HEK293 (cell line): ENCODE measurements at regions not wholly inside any gene's neighbourhood (a gene's known extent, or its start where the extent isn't known, plus 50 kb on each side); places are given as distances from the start of the nearest gene placed in this dataset.

Source experiments
- GLI2 ChIP-seq: fragments of 450-650 bp; formaldehyde crosslinking; IDR thresholded peaks from 2 replicates; pipeline ENCODE4; 2017; ENCODE audit warnings: missing biosample characterization, missing genetic modification characterization, low read depth, borderline replicate concordance
- GLIS2 ChIP-seq: fragments of 450-650 bp; formaldehyde crosslinking; IDR thresholded peaks from 2 replicates; pipeline ENCODE4 v1.5.1; 2016; ENCODE audit warnings: missing biosample characterization, missing genetic modification characterization
- HOXA7 ChIP-seq: sonication (generic); formaldehyde crosslinking; IDR thresholded peaks from 2 replicates; pipeline ENCODE4 v1.8.1; 2022; ENCODE audit warnings: missing genetic modification reagents, borderline replicate concordance
- HOXD13 ChIP-seq: sonication (generic); formaldehyde crosslinking; IDR thresholded peaks from 2 replicates; pipeline ENCODE4 v1.8.0; 2022; ENCODE audit warnings: missing genetic modification reagents, borderline replicate concordance
- KLF9 ChIP-seq: fragments of 450-650 bp; formaldehyde crosslinking; IDR thresholded peaks from 2 replicates; pipeline ENCODE4 v1.5.1; 2016; ENCODE audit warnings: missing biosample characterization, missing genetic modification characterization, low read depth
- SETDB1 ChIP-seq: IDR thresholded peaks from one replicate; pipeline ENCODE4 v1.6.1; 2017; ENCODE audit warnings: mild to moderate bottlenecking, low read length, moderate library complexity, mixed read lengths; ENCODE audit not compliant: insufficient read length
- SP3 ChIP-seq: fragments of 450-650 bp; formaldehyde crosslinking; IDR thresholded peaks from 2 replicates; pipeline ENCODE4 v1.5.1; 2016; ENCODE audit warnings: missing biosample characterization, missing genetic modification characterization
- YY2 ChIP-seq: fragments of 450-650 bp; formaldehyde crosslinking; IDR thresholded peaks from 2 replicates; pipeline ENCODE4 v1.5.1; 2016; ENCODE audit warnings: missing biosample characterization, missing genetic modification characterization
- ZBTB48 ChIP-seq: fragments of 450-650 bp; formaldehyde crosslinking; IDR thresholded peaks from 2 replicates; pipeline ENCODE4 v1.5.1; 2016; ENCODE audit warnings: missing biosample characterization, missing genetic modification characterization
- ZFHX2 ChIP-seq: fragments of 450-650 bp; formaldehyde crosslinking; conservative IDR thresholded peaks from 2 replicates; pipeline ENCODE4 v1.5.1; 2016; ENCODE audit warnings: missing biosample characterization, missing genetic modification characterization
- ZNF174 ChIP-seq: fragments of 450-650 bp; formaldehyde crosslinking; IDR thresholded peaks from 2 replicates; pipeline ENCODE4 v1.5.0; 2017; ENCODE audit warnings: missing biosample characterization, mild to moderate bottlenecking, missing genetic modification characterization
- ZNF19 ChIP-seq: fragments of 450-650 bp; formaldehyde crosslinking; IDR thresholded peaks from 2 replicates; pipeline ENCODE4; 2016; ENCODE audit warnings: missing biosample characterization, missing genetic modification characterization, low read depth
- ZNF2 ChIP-seq: fragments of 450-650 bp; formaldehyde crosslinking; IDR thresholded peaks from 2 replicates; pipeline ENCODE4 v1.5.1; 2016; ENCODE audit warnings: missing biosample characterization, missing genetic modification characterization
- ZNF37A ChIP-seq: fragments of 450-650 bp; IDR thresholded peaks from 2 replicates; pipeline ENCODE4 v1.5.1; 2018; ENCODE audit warnings: missing biosample characterization, missing genetic modification characterization
- ZNF501 ChIP-seq: fragments of 450-650 bp; formaldehyde crosslinking; IDR thresholded peaks from 2 replicates; pipeline ENCODE4 v1.5.1; 2016; ENCODE audit warnings: missing biosample characterization, missing genetic modification characterization
- ZNF514 ChIP-seq: fragments of 450-650 bp; formaldehyde crosslinking; IDR thresholded peaks from 2 replicates; pipeline ENCODE4 v1.5.1; 2016; ENCODE audit warnings: missing biosample characterization, missing genetic modification characterization
- ZNF555 ChIP-seq: fragments of 450-650 bp; formaldehyde crosslinking; conservative IDR thresholded peaks from 2 replicates; pipeline ENCODE4 v1.5.1; 2017; ENCODE audit warnings: missing biosample characterization, mild to moderate bottlenecking, missing genetic modification characterization, inconsistent platforms
- ZNF558 ChIP-seq: fragments of 450-650 bp; formaldehyde crosslinking; IDR thresholded peaks from 2 replicates; pipeline ENCODE4 v1.5.1; 2016; ENCODE audit warnings: missing biosample characterization, missing genetic modification characterization
- ZNF560 ChIP-seq: fragments of 450-650 bp; formaldehyde crosslinking; IDR thresholded peaks from 2 replicates; pipeline ENCODE4 v1.5.1; 2017; ENCODE audit warnings: missing biosample characterization, missing genetic modification characterization, borderline replicate concordance
- ZNF571 ChIP-seq: fragments of 450-650 bp; formaldehyde crosslinking; IDR thresholded peaks from 2 replicates; pipeline ENCODE4 v1.5.0; 2017; ENCODE audit warnings: missing biosample characterization, missing genetic modification characterization
- ZNF707 ChIP-seq: fragments of 450-650 bp; formaldehyde crosslinking; IDR thresholded peaks from 2 replicates; pipeline ENCODE4 v1.5.1; 2016; ENCODE audit warnings: missing biosample characterization, missing genetic modification characterization
- ZNF792 ChIP-seq: fragments of 450-650 bp; formaldehyde crosslinking; IDR thresholded peaks from 2 replicates; pipeline ENCODE4 v1.5.1; 2016; ENCODE audit warnings: missing biosample characterization, missing genetic modification characterization
- TF ChIP-seq, protein P1 (sequence below): fragments of 450-650 bp; formaldehyde crosslinking; IDR thresholded peaks from 2 replicates; pipeline ENCODE4 v1.5.1; 2016; ENCODE audit warnings: missing biosample characterization, missing genetic modification characterization
- TF ChIP-seq, protein P2 (sequence below): fragments of 450-650 bp; formaldehyde crosslinking; IDR thresholded peaks from 2 replicates; pipeline ENCODE4 v1.5.1; 2016; ENCODE audit warnings: missing biosample characterization, missing genetic modification characterization
- TF ChIP-seq, protein P3 (sequence below): fragments of 450-650 bp; formaldehyde crosslinking; IDR thresholded peaks from 2 replicates; pipeline ENCODE4 v1.5.1; 2016; ENCODE audit warnings: missing biosample characterization, missing genetic modification characterization
- TF ChIP-seq, protein P4 (sequence below): fragments of 450-650 bp; formaldehyde crosslinking; IDR thresholded peaks from 2 replicates; pipeline ENCODE4 v1.5.1; 2016; ENCODE audit warnings: missing biosample characterization, missing genetic modification characterization
- TF ChIP-seq, protein P5 (sequence below): sonication (generic); formaldehyde crosslinking; IDR thresholded peaks from 2 replicates; pipeline ENCODE4 v1.8.1; 2022; ENCODE audit warnings: mild to moderate bottlenecking, moderate library complexity, missing genetic modification reagents
- TF ChIP-seq, protein P6 (sequence below): fragments of 450-650 bp; formaldehyde crosslinking; IDR thresholded peaks from 2 replicates; pipeline ENCODE4 v1.5.1; 2016; ENCODE audit warnings: missing biosample characterization, missing genetic modification characterization
- TF ChIP-seq, protein P7 (sequence below): fragments of 450-650 bp; IDR thresholded peaks from 2 replicates; pipeline ENCODE4 v1.5.1; 2018; ENCODE audit warnings: missing biosample characterization, missing genetic modification characterization

DNA sequence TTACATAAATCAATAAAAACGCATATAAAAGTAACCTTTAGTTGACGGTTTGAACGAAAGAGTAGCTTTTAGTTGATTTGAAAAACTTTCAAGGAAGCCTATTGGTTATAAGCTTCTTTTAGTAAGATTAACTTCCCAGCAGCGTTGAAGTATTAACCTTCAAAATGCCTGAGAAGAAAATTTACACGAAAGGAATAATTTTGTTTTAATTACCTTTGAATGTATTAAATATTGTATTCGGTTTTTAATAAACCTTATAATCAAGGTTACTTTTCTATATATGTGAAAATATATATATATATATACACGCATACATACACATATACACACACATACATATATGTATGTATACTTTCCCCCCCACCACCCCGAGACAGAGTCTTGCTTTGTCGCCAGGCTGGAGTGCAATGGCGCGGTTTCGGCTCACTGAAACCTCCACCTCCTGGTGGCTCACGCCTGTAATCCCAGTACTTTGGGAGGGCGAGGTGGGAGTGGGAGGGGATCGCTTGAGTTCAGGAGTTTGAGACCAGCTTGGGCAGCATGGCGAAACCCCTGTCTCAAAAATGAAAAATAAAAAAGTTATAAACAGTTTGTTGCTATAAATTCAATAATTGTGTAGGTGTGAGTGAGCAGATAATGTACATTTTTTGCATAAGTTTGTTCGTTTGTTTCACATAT, 57.6 kb upstream of the EZH2 start (continued):
- TF ChIP-seq, protein P1, sequence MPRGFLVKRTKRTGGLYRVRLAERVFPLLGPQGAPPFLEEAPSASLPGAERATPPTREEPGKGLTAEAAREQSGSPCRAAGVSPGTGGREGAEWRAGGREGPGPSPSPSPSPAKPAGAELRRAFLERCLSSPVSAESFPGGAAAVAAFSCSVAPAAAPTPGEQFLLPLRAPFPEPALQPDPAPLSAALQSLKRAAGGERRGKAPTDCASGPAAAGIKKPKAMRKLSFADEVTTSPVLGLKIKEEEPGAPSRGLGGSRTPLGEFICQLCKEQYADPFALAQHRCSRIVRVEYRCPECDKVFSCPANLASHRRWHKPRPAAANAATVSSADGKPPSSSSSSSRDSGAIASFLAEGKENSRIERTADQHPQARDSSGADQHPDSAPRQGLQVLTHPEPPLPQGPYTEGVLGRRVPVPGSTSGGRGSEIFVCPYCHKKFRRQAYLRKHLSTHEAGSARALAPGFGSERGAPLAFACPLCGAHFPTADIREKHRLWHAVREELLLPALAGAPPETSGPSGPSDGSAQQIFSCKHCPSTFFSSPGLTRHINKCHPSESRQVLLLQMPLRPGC (tag by site-specific recombination): peak; percentile 49; the same call in 1 of the 2 replicates
- TF ChIP-seq GLIS2 (tag by site-specific recombination) (0 out of 2 replicates have a peak, but pooled peaks have one; percentile 18), ZFHX2 (tag by site-specific recombination) (peak; percentile 53), HOXA7 (no peak), ZNF501 (tag by site-specific recombination) (no peak), ZBTB48 (no peak), SP3 (tag by site-specific recombination) (no peak; the same call in 1 of the 2 replicates), ZNF792 (no peak), KLF9 (peak; percentile 7; the same call in 1 of the 2 replicates), ZNF2 (tag by site-specific recombination) (no peak), ZNF707 (tag by site-specific recombination) (no peak), ZNF560 (tag by site-specific recombination) (no peak), HOXD13 (CRISPR knock-in tag) (no peak), ZNF37A (tag by site-specific recombination) (no peak), ZNF555 (tag by site-specific recombination) (no peak), YY2 (tag by site-specific recombination) (no peak), SETDB1 (no peak), ZNF19 (tag by site-specific recombination) (no peak), ZNF571 (tag by site-specific recombination) (no peak), ZNF174 (tag by site-specific recombination) (no peak; the same call in 1 of the 2 replicates), ZNF514 (tag by site-specific recombination) (no peak), ZNF558 (no peak), GLI2 (tag by site-specific recombination) (no peak)
- TF ChIP-seq, protein P2, sequence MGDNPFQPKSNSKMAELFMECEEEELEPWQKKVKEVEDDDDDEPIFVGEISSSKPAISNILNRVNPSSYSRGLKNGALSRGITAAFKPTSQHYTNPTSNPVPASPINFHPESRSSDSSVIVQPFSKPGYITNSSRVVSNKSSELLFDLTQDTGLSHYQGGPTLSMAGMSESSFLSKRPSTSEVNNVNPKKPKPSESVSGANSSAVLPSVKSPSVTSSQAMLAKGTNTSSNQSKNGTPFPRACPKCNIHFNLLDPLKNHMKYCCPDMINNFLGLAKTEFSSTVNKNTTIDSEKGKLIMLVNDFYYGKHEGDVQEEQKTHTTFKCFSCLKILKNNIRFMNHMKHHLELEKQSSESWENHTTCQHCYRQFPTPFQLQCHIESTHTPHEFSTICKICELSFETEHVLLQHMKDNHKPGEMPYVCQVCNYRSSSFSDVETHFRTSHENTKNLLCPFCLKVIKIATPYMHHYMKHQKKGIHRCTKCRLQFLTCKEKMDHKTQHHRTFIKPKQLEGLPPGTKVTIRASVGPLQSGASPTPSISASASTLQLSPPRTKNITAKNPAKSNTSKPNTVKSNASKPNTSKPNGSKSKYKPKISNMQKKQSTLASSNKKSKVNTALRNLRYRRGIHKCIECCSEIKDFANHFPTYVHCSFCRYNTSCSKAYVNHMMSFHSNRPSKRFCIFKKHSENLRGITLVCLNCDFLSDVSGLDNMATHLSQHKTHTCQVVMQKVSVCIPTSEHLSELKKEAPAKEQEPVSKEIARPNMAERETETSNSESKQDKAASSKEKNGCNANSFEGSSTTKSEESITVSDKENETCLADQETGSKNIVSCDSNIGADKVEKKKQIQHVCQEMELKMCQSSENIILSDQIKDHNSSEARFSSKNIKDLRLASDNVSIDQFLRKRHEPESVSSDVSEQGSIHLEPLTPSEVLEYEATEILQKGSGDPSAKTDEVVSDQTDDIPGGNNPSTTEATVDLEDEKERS (tag by site-specific recombination): no peak
- TF ChIP-seq, protein P3, sequence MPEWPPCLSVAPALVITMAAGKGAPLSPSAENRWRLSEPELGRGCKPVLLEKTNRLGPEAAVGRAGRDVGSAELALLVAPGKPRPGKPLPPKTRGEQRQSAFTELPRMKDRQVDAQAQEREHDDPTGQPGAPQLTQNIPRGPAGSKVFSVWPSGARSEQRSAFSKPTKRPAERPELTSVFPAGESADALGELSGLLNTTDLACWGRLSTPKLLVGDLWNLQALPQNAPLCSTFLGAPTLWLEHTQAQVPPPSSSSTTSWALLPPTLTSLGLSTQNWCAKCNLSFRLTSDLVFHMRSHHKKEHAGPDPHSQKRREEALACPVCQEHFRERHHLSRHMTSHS (tag by site-specific recombination): no peak
- TF ChIP-seq, protein P4, sequence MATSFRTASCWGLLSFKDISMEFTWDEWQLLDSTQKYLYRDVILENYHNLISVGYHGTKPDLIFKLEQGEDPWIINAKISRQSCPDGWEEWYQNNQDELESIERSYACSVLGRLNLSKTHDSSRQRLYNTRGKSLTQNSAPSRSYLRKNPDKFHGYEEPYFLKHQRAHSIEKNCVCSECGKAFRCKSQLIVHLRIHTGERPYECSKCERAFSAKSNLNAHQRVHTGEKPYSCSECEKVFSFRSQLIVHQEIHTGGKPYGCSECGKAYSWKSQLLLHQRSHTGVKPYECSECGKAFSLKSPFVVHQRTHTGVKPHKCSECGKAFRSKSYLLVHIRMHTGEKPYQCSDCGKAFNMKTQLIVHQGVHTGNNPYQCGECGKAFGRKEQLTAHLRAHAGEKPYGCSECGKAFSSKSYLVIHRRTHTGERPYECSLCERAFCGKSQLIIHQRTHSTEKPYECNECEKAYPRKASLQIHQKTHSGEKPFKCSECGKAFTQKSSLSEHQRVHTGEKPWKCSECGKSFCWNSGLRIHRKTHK (tag by site-specific recombination): no peak
- TF ChIP-seq, protein P5, sequence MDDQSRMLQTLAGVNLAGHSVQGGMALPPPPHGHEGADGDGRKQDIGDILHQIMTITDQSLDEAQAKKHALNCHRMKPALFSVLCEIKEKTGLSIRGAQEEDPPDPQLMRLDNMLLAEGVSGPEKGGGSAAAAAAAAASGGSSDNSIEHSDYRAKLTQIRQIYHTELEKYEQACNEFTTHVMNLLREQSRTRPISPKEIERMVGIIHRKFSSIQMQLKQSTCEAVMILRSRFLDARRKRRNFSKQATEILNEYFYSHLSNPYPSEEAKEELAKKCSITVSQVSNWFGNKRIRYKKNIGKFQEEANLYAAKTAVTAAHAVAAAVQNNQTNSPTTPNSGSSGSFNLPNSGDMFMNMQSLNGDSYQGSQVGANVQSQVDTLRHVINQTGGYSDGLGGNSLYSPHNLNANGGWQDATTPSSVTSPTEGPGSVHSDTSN (CRISPR knock-in tag): no peak
- TF ChIP-seq, protein P6, sequence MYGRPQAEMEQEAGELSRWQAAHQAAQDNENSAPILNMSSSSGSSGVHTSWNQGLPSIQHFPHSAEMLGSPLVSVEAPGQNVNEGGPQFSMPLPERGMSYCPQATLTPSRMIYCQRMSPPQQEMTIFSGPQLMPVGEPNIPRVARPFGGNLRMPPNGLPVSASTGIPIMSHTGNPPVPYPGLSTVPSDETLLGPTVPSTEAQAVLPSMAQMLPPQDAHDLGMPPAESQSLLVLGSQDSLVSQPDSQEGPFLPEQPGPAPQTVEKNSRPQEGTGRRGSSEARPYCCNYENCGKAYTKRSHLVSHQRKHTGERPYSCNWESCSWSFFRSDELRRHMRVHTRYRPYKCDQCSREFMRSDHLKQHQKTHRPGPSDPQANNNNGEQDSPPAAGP (tag by site-specific recombination): no peak
- TF ChIP-seq, protein P7, sequence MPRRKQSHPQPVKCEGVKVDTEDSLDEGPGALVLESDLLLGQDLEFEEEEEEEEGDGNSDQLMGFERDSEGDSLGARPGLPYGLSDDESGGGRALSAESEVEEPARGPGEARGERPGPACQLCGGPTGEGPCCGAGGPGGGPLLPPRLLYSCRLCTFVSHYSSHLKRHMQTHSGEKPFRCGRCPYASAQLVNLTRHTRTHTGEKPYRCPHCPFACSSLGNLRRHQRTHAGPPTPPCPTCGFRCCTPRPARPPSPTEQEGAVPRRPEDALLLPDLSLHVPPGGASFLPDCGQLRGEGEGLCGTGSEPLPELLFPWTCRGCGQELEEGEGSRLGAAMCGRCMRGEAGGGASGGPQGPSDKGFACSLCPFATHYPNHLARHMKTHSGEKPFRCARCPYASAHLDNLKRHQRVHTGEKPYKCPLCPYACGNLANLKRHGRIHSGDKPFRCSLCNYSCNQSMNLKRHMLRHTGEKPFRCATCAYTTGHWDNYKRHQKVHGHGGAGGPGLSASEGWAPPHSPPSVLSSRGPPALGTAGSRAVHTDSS (tag by site-specific recombination): 0 out of 2 replicates have a peak, but pooled peaks have one; percentile 3
